ENCODE measurements at regions not wholly inside any gene's neighbourhood (a gene's known extent, or its start where the extent isn't known, plus 50 kb on each side); places are given as distances from the start of the nearest gene placed in this dataset.
"Not testable (repeated sequence)": the region's sequence is repeated elsewhere in the genome, so short reads cannot be mapped to it uniquely, and the experiment has no call there.

GRCh38 chr7:20083781-20084180, 133.4 kb downstream of the MACC1 start:
- no peak for DNase-seq (ENCODE audit: low read depth in 2 of 2)

- DNase-seq (ENCODE audit: low read depth in 2 of 2), result no peak
These were observed 138.1 kb downstream of the MACC1 start for GRCh38 chr7:20079080-20079479.

GRCh38 chr7:20076835-20077234, 140.3 kb downstream of the MACC1 start:
- no peak for DNase-seq (ENCODE audit: low read depth in 2 of 2)

- DNase-seq (ENCODE audit: low read depth in 2 of 2), result no peak
These were observed 141.0 kb downstream of the MACC1 start for GRCh38 chr7:20075992-20076820.

GRCh38 chr7:20075440-20075839, 141.7 kb downstream of the MACC1 start:
- DNase-seq (ENCODE audit: low read depth in 2 of 2), result no peak

- DNase-seq (ENCODE audit: low read depth in 2 of 2), result not testable (repeated sequence)
These were observed 149.2 kb downstream of the MACC1 start for GRCh38 chr7:20068004-20068403.

- DNase-seq (ENCODE audit: low read depth in 2 of 2), result no peak
These were observed 152.0 kb downstream of the MACC1 start for GRCh38 chr7:20064974-20065862.

GRCh38 chr7:20064181-20064970, 152.8 kb downstream of the MACC1 start:
- no peak for DNase-seq (ENCODE audit: low read depth in 2 of 2)

GRCh38 chr7:20063644-20064043, 153.5 kb downstream of the MACC1 start:
- DNase-seq (ENCODE audit: low read depth in 2 of 2), result no peak

- DNase-seq (ENCODE audit: low read depth in 2 of 2), result no peak
These were observed 154.3 kb downstream of the MACC1 start for GRCh38 chr7:20062932-20063331.

- DNase-seq (ENCODE audit: low read depth in 2 of 2), result no peak
These were observed 163.7 kb downstream of the MACC1 start for GRCh38 chr7:20053334-20054104.

- no peak for DNase-seq (ENCODE audit: low read depth in 2 of 2)
These were observed 166.8 kb downstream of the MACC1 start for GRCh38 chr7:20050241-20050966.

- DNase-seq (ENCODE audit: low read depth in 2 of 2), result no peak
These were observed 178.5 kb downstream of the MACC1 start for GRCh38 chr7:20038676-20039075.

- DNase-seq (ENCODE audit: low read depth in 2 of 2), result no peak
These were observed 181.8 kb downstream of the MACC1 start for GRCh38 chr7:20035279-20035875.

GRCh38 chr7:20033621-20034400, 183.4 kb downstream of the MACC1 start:
- DNase-seq (ENCODE audit: low read depth in 2 of 2), result no peak

GRCh38 chr7:20032741-20033140, 184.4 kb downstream of the MACC1 start:
- DNase-seq (ENCODE audit: low read depth in 2 of 2), result no peak

- DNase-seq (ENCODE audit: low read depth in 2 of 2), result no peak
These were observed 186.2 kb downstream of the MACC1 start for GRCh38 chr7:20030915-20031362.

- DNase-seq (ENCODE audit: low read depth in 2 of 2), result no peak
These were observed 186.8 kb downstream of the MACC1 start for GRCh38 chr7:20030417-20030816.

- DNase-seq (ENCODE audit: low read depth in 2 of 2), result no peak
These were observed 190.4 kb downstream of the MACC1 start for GRCh38 chr7:20026762-20027161.
